ENCODE measurements at regions not wholly inside any gene's neighbourhood (a gene's known extent, or its start where the extent isn't known, plus 50 kb on each side); places are given as distances from the start of the nearest gene placed in this dataset.

- no peaks in the 10 kb centered on the region for H3K9me3 ChIP-seq (replicated peaks in 1 of 2; ENCODE audit: control insufficient read depth in 1 of 2, insufficient read depth in 1 of 2, low read length in 2 of 2)
- no peaks in the 10 kb centered on the region for H4K20me1 ChIP-seq (ENCODE audit: insufficient read depth, low read length)
- Mint-ChIP-seq H3K36me3 (no peaks in the 10 kb centered on the region), H3K27me3 (ENCODE audit: low read depth in 3 of 3) (peaks cover 2 to 10% (median 5%) of the 10 kb centered on the region in 3 donors), H3K27ac (no peak overlapping the region), H3K9me3 (peaks cover 0 to 4% (median 0%) of the 10 kb centered on the region in 7 donors), H3K4me3 (no peak overlapping the region), H3K4me1 (no peaks in the 10 kb centered on the region)
- no peak overlapping the region for H3K4me3 ChIP-seq (replicated peaks in 1 of 3; ENCODE audit: low read depth in 2 of 3, low read length in 3 of 3)
- H3K27me3 ChIP-seq (ENCODE audit: control insufficient read depth in 2 of 2, insufficient read depth in 2 of 2, low read length in 2 of 2), result no peaks in the 10 kb centered on the region
- no peak overlapping the region for H3K27ac ChIP-seq (ENCODE audit: low read depth in 1 of 2, low read length in 2 of 2)
- H3K4me1 ChIP-seq (ENCODE audit: control insufficient read depth in 1 of 2, insufficient read depth in 2 of 2, low read length in 2 of 2), result no peaks in the 10 kb centered on the region
- 0% methylated on average over 1 of the region's 2 CpGs for WGBS (ENCODE audit: insufficient coverage)
- H3K36me3 ChIP-seq (replicated peaks in 1 of 2; ENCODE audit: control insufficient read depth in 1 of 2, insufficient read depth in 2 of 2, low read length in 2 of 2), result no peaks in the 10 kb centered on the region
- H3K9ac ChIP-seq (ENCODE audit: insufficient read depth, low read length, poor library complexity, severe bottlenecking), result no peak overlapping the region
- no peak for TF ChIP-seq CTCF (IDR thresholded peaks at IDR 0.05)
- intact Hi-C loops (cut with micrococcal nuclease), result no loop called here
- no peak overlapping the region for H3K4me2 ChIP-seq (replicated peaks; ENCODE audit: extremely low read depth, low read length, poor library complexity, severe bottlenecking)
- no peak for DNase-seq
- H2AFZ ChIP-seq (ENCODE audit: insufficient read depth, low read depth, low read length, poor library complexity, severe bottlenecking), result no peak overlapping the region
- no peaks in the 10 kb centered on the region for H3K79me2 ChIP-seq (ENCODE audit: insufficient read depth, low read length)
Observed at GRCh38 chr2:217671871-217672270, 330.9 kb downstream of the TNS1 start.

GRCh38 chr2:217671075-217671474 lies 331.7 kb downstream of the TNS1 start:
- Histone ChIP-seq H4K20me1 (ENCODE audit: insufficient read depth, low read length) (no peaks in the 10 kb centered on the region), H3K9me3 (replicated peaks in 1 of 2; ENCODE audit: control insufficient read depth in 1 of 2, insufficient read depth in 1 of 2, low read length in 2 of 2) (no peaks in the 10 kb centered on the region), H3K27ac (ENCODE audit: low read depth in 1 of 2, low read length in 2 of 2) (no peak overlapping the region), H3K36me3 (replicated peaks in 1 of 2; ENCODE audit: control insufficient read depth in 1 of 2, insufficient read depth in 2 of 2, low read length in 2 of 2) (no peaks in the 10 kb centered on the region), H3K27me3 (ENCODE audit: control insufficient read depth in 2 of 2, insufficient read depth in 2 of 2, low read length in 2 of 2) (no peaks in the 10 kb centered on the region), H3K4me2 (replicated peaks; ENCODE audit: extremely low read depth, low read length, poor library complexity, severe bottlenecking) (no peak overlapping the region), H2AFZ (ENCODE audit: insufficient read depth, low read depth, low read length, poor library complexity, severe bottlenecking) (no peak overlapping the region), H3K4me1 (ENCODE audit: control insufficient read depth in 1 of 2, insufficient read depth in 2 of 2, low read length in 2 of 2) (no peaks in the 10 kb centered on the region), H3K79me2 (ENCODE audit: insufficient read depth, low read length) (no peaks in the 10 kb centered on the region), H3K4me3 (replicated peaks in 1 of 3; ENCODE audit: low read depth in 2 of 3, low read length in 3 of 3) (no peak overlapping the region), H3K9ac (ENCODE audit: insufficient read depth, low read length, poor library complexity, severe bottlenecking) (no peak overlapping the region)
- Mint-ChIP-seq H3K4me1 (no peaks in the 10 kb centered on the region), H3K27me3 (ENCODE audit: low read depth in 3 of 3) (peaks cover 5 to 10% (median 6%) of the 10 kb centered on the region in 3 donors), H3K4me3 (no peak overlapping the region), H3K9me3 (peaks cover 0 to 4% (median 0%) of the 10 kb centered on the region in 7 donors), H3K36me3 (no peaks in the 10 kb centered on the region), H3K27ac (no peak overlapping the region)
- TF ChIP-seq CTCF (IDR thresholded peaks at IDR 0.05), result no peak
- WGBS (ENCODE audit: insufficient coverage), result 100% methylated on average over 1 of the region's 1 CpG
- no peak for DNase-seq
- intact Hi-C loops (cut with micrococcal nuclease), result no loop called here

All from CD14-positive monocyte (primary cell).